ENCODE measurements at regions not wholly inside any gene's neighbourhood (a gene's known extent, or its start where the extent isn't known, plus 50 kb on each side); places are given as distances from the start of the nearest gene placed in this dataset.
"Not testable (repeated sequence)": the region's sequence is repeated elsewhere in the genome, so short reads cannot be mapped to it uniquely, and the experiment has no call there.

- no peak overlapping the region for H3K27ac Mint-ChIP-seq
- H3K4me3 Mint-ChIP-seq, result no peak overlapping the region
- H3K4me1 Mint-ChIP-seq, result no peaks in the 10 kb centered on the region
- H3K9me3 Mint-ChIP-seq, result no peaks in the 10 kb centered on the region
- ATAC-seq, result no peak
- H3K27me3 Mint-ChIP-seq, result peaks cover 44% of the 10 kb centered on the region
- no peaks in the 10 kb centered on the region for H3K36me3 Mint-ChIP-seq
These were observed 109.0 kb upstream of the PRKCQ start for GRCh38 chr10:6689036-6689435.

DNA sequence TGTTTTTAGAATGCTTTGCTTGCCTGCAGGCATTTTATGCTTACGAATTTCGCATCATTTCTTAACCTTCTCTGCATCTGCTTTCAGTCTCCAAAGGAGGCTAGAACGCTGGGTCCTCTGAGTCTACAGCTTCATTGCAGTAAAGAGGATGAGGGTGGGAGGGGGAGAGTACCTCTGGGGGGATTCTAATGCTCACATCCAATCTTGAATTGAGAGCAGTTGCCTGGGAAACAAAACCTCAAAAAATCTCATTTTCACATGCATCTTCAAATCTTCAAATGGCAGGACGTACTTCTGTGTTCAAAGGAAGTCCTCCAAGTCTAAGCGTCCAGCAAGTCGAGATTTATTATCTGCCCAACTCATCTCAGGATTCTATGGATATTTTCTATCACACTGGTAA lies 100.7 kb upstream of the PRKCQ start:
- H3K4me1 Mint-ChIP-seq, result peaks cover 6% of the 10 kb centered on the region
- peaks cover 43% of the 10 kb centered on the region for H3K27me3 Mint-ChIP-seq
- H3K36me3 Mint-ChIP-seq, result no peaks in the 10 kb centered on the region
- no peak for ATAC-seq
- no peak overlapping the region for H3K27ac Mint-ChIP-seq
- no peaks in the 10 kb centered on the region for H3K9me3 Mint-ChIP-seq
- H3K4me3 Mint-ChIP-seq, result no peak overlapping the region

DNA sequence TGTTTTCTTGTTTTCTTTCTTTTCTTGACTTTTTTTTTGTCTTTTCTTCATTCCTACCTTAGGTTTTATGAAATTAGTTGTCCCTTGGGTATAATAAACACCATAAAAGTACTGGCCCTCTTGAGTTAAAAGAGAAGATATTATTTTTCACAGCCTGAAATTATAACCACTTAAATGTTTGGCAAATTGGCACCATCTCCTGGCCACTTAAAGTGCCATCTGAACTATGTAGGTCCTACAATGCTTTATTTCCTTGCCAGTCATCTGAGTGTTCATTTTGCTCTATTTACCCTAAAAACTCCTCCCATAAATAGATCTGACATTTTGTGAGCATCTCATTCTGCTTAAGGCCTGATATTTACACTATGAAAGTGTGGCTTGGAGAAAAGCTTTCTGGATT lies 98.9 kb upstream of the PRKCQ start:
- Mint-ChIP-seq H3K36me3 (no peaks in the 10 kb centered on the region), H3K4me3 (no peak overlapping the region), H3K9me3 (no peaks in the 10 kb centered on the region), H3K27me3 (peaks cover 52% of the 10 kb centered on the region), H3K4me1 (peaks cover 6% of the 10 kb centered on the region), H3K27ac (no peak overlapping the region)
- ATAC-seq, result no peak

GRCh38 chr10:6678211-6678803 lies 98.2 kb upstream of the PRKCQ start:
- no peak for ATAC-seq
- Mint-ChIP-seq H3K36me3 (no peaks in the 10 kb centered on the region), H3K4me1 (peaks cover 6% of the 10 kb centered on the region), H3K27me3 (peaks cover 46% of the 10 kb centered on the region), H3K27ac (no peak overlapping the region), H3K9me3 (no peaks in the 10 kb centered on the region), H3K4me3 (no peak overlapping the region)

GRCh38 chr10:6677129-6677528 lies 97.1 kb upstream of the PRKCQ start:
- ATAC-seq, H3K4me3 Mint-ChIP-seq, H3K27ac Mint-ChIP-seq, H3K9me3 Mint-ChIP-seq, H3K4me1 Mint-ChIP-seq, H3K36me3 Mint-ChIP-seq: not testable (repeated sequence)
- H3K27me3 Mint-ChIP-seq, result peaks cover 34% of the 10 kb centered on the region

DNA sequence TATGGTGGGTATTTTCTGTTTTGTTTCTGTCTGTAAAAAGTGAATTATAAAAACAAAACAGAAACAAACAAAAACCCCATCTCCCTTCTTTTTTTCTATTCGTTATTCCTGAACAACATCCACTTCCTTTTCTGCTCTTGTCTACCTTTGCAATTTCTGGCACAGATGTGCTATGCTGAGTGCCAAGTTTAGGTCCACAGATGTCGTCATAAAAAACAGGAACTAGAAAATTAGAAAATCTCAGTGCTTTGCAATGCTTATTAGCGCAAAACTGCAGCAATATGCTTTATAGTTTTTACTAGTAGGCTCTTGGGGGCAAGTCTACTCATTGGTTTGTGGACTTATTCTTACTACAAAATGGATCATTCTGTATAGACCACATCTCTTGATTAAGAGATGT lies 94.2 kb upstream of the PRKCQ start:
- H3K4me3 Mint-ChIP-seq, result no peak overlapping the region
- H3K27ac Mint-ChIP-seq, result no peak overlapping the region
- peaks cover 6% of the 10 kb centered on the region for H3K4me1 Mint-ChIP-seq
- H3K27me3 Mint-ChIP-seq, result peaks cover 31% of the 10 kb centered on the region
- no peak for ATAC-seq
- H3K36me3 Mint-ChIP-seq, result no peaks in the 10 kb centered on the region
- no peaks in the 10 kb centered on the region for H3K9me3 Mint-ChIP-seq

DNA sequence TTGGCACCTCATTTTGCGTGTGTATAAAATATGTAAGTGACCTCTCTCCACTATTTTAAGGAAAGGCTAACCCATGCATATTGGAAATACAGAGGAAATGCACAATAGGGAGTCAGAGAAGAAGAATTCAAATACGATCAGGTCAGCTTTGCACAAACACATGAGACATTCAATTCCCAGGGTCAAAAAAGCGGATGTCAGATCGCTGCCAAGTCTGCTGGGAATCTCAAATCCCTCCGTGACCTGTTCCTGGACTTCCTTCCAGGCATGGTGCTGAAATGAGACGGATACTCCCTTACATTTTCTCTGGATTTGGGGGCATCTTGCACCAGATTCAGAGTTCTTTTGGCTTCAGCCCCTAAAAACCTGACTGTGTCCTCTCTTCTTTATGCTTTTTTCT lies 91.9 kb upstream of the PRKCQ start:
- Mint-ChIP-seq H3K4me1 (no peaks in the 10 kb centered on the region), H3K36me3 (no peaks in the 10 kb centered on the region), H3K27ac (no peak overlapping the region), H3K9me3 (no peaks in the 10 kb centered on the region), H3K4me3 (no peak overlapping the region), H3K27me3 (peaks cover 32% of the 10 kb centered on the region)
- no peak for ATAC-seq

DNA sequence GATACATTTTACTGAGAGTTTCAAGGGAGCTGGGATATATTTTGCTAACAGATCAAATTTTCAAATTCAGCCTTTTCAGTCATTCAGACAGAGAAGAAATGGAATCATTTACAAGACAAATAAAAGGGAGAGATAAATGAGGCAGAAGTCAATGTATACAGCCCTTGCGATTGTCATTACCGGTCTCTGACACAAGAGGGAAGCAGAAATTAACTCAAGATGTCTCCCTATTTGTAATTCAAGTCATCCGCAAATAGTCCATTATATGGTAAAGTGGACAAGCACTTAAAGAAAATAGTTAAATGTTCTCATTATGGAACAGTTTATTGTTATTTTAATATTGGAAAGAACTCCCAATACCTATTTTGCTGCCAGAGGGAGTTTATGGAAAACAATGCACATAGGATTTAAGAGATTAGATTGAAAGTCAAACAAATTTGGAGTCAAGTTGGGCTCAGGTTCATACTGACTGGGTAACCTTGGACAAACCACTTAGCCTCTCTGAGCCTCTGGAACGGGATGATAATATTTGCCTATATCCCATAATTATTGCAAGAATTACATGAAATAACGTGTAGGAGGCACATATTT lies 89.3 kb upstream of the PRKCQ start:
- H3K27me3 Mint-ChIP-seq, result peaks cover 23% of the 10 kb centered on the region
- H3K4me1 Mint-ChIP-seq, result no peaks in the 10 kb centered on the region
- ATAC-seq, result no peak
- no peaks in the 10 kb centered on the region for H3K9me3 Mint-ChIP-seq
- H3K27ac Mint-ChIP-seq, result no peak overlapping the region
- H3K4me3 Mint-ChIP-seq, result no peak overlapping the region
- H3K36me3 Mint-ChIP-seq, result no peaks in the 10 kb centered on the region

DNA sequence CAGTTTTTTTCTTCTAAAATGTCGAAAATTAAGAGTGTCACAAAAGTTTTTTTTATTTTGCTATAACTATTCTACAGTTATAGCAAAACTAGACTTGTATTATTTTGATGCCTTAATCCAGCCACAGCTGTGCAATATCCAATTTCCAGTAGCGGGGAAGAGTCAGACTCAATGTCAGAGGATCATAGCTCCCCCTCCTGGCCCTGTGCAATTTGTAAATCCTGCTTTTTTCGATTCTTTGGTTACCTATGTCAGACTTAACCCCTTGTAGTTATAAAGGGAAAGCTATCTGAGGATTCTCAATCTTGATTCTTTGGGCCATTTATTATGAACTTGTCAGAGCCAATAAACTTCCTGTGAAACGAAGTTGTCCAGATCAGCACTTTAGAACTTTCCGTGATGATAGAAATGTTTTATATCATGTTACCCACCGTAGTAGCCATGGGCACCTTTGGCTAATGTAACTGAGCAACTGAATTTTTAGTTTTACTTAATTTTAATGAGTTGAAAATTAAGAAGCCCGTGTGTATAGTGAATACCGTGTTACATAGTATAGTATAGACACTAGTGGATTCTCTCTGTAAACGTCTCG lies 87.7 kb upstream of the PRKCQ start:
- Mint-ChIP-seq H3K27me3 (peaks cover 23% of the 10 kb centered on the region), H3K4me3 (no peak overlapping the region), H3K27ac (no peak overlapping the region), H3K9me3 (no peaks in the 10 kb centered on the region), H3K4me1 (no peaks in the 10 kb centered on the region), H3K36me3 (no peaks in the 10 kb centered on the region)
- no peak for ATAC-seq

GRCh38 chr10:6667150-6667549 lies 87.1 kb upstream of the PRKCQ start:
- Mint-ChIP-seq H3K36me3 (no peaks in the 10 kb centered on the region), H3K9me3 (no peaks in the 10 kb centered on the region), H3K4me1 (no peaks in the 10 kb centered on the region), H3K27me3 (peaks cover 23% of the 10 kb centered on the region), H3K27ac (no peak overlapping the region), H3K4me3 (no peak overlapping the region)
- no peak for ATAC-seq

- H3K9me3 Mint-ChIP-seq, result no peaks in the 10 kb centered on the region
- peaks cover 27% of the 10 kb centered on the region for H3K27me3 Mint-ChIP-seq
- ATAC-seq, result no peak
- H3K4me1 Mint-ChIP-seq, result no peaks in the 10 kb centered on the region
- H3K4me3 Mint-ChIP-seq, result no peak overlapping the region
- no peaks in the 10 kb centered on the region for H3K36me3 Mint-ChIP-seq
- no peak overlapping the region for H3K27ac Mint-ChIP-seq
These were observed 85.8 kb upstream of the PRKCQ start for GRCh38 chr10:6665847-6666246.

GRCh38 chr10:6660460-6660859 lies 80.4 kb upstream of the PRKCQ start:
- Mint-ChIP-seq H3K27me3 (peaks cover 57% of the 10 kb centered on the region), H3K4me1 (no peaks in the 10 kb centered on the region), H3K4me3 (no peak overlapping the region), H3K9me3 (no peaks in the 10 kb centered on the region), H3K27ac (no peak overlapping the region), H3K36me3 (no peaks in the 10 kb centered on the region)
- no peak for ATAC-seq

DNA sequence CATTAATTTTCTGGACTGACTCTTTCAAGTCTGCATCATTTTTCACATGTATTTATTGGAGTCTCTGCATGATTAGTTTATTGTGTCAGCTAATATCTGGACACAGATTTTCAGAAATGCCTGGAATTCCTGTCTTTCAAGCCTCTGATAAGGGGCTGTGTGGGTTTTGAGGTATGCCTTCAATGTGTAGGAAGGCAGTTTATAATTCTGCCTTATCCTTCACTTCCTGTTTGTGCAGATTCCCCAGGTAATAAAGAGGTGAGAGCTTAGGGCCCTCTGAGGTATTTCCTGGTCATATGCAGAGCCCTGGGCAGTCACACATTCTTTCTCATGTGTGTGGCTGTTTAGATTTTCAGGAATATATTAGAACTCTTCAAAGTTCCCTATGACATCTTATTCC lies 79.4 kb upstream of the PRKCQ start:
- H3K27me3 Mint-ChIP-seq, result peaks cover 60% of the 10 kb centered on the region
- no peak overlapping the region for H3K27ac Mint-ChIP-seq
- no peaks in the 10 kb centered on the region for H3K36me3 Mint-ChIP-seq
- H3K4me3 Mint-ChIP-seq, result no peak overlapping the region
- ATAC-seq, result no peak
- H3K4me1 Mint-ChIP-seq, result no peaks in the 10 kb centered on the region
- H3K9me3 Mint-ChIP-seq, result no peaks in the 10 kb centered on the region

GRCh38 chr10:6657669-6658068 lies 77.6 kb upstream of the PRKCQ start:
- Mint-ChIP-seq H3K9me3 (no peaks in the 10 kb centered on the region), H3K27ac (no peak overlapping the region), H3K27me3 (peaks cover 78% of the 10 kb centered on the region), H3K36me3 (no peaks in the 10 kb centered on the region), H3K4me1 (no peaks in the 10 kb centered on the region), H3K4me3 (no peak overlapping the region)
- ATAC-seq, result no peak

GRCh38 chr10:6657196-6657595 lies 77.1 kb upstream of the PRKCQ start:
- H3K27me3 Mint-ChIP-seq, result peaks cover 78% of the 10 kb centered on the region
- no peaks in the 10 kb centered on the region for H3K36me3 Mint-ChIP-seq
- no peak for ATAC-seq
- no peaks in the 10 kb centered on the region for H3K9me3 Mint-ChIP-seq
- no peak overlapping the region for H3K4me3 Mint-ChIP-seq
- no peaks in the 10 kb centered on the region for H3K4me1 Mint-ChIP-seq
- no peak overlapping the region for H3K27ac Mint-ChIP-seq

DNA sequence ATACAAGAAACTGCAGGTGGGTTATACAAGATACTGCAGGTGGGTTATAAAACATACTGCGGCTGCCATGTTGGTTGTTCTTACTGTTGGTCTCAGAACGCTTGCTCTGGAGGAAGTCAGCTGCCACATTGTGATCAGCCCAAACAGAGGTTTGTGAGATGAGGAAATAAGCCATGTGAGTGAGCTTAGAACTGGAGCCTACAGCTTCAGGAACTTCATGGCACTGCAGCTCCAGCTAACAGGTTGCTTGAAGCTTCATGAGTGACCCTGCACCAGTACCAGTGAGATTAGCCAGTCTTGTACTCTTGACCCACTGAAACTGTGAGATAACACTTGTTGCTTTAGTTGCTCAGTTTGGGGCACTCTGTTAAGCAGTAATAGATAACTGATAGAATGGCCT lies 74.5 kb upstream of the PRKCQ start:
- Mint-ChIP-seq H3K4me3 (no peak overlapping the region), H3K36me3 (no peaks in the 10 kb centered on the region), H3K27me3 (peaks cover 63% of the 10 kb centered on the region), H3K4me1 (no peaks in the 10 kb centered on the region), H3K27ac (no peak overlapping the region), H3K9me3 (no peaks in the 10 kb centered on the region)
- no peak for ATAC-seq

All from stimulated activated memory B cell treated with anti-CD40 and anti-IgM and Interleukin-4, amounts not matched to agents 10 μg/mL and 1 μg/mL and 100 μg/mL, for 72 hours (primary cell).